ENCODE measurements at regions not wholly inside any gene's neighbourhood (a gene's known extent, or its start where the extent isn't known, plus 50 kb on each side); places are given as distances from the start of the nearest gene placed in this dataset.
A peak's percentile ranks its signal among the peaks of the same experiment; 100 is the strongest.

DNA sequence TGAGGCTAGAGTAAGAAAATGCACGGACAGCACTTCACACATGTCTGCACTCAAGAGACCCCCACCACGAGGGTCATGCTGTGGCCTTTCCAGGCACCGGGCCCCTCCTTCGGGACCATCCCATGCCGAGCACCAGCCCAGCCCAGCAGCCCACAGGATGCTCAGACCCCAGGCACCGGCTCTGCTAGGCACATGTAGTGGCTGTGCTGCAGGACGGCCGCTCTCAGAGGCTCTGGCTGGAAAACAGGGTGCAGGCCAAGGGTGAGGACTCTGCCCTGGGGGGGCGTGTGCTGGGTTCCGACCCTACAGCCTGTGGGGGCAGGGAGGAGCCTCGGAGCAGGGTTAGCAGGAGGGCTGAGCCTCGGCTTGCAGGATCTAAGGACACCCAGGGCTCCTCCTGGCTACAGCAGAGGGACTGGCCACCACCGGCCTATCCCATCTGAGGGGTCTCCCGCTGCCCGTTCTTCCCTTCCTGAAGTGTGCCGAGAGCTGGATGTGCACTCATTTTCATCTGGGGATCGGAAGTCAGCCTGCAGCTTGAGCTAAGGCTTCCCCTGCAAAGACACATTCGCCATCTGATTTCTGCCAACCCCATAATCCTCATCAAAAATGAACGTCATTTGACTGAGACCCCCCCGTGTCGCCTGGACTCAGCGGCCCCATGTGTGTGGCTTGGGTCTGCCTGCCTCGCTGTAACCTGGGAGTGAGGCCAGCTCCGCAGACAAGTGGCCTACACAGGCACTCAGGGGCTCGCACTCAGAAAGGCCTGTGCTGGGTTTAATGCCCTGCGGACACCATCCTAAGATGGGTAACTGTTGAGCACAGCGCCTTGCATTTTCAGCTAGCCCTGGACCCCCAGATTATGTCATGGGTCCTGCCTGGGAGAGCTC, 293.1 kb upstream of the FOXF1 start:
- no peak for DNase-seq (ENCODE audit: low read depth)
- TF ChIP-seq, protein P1, sequence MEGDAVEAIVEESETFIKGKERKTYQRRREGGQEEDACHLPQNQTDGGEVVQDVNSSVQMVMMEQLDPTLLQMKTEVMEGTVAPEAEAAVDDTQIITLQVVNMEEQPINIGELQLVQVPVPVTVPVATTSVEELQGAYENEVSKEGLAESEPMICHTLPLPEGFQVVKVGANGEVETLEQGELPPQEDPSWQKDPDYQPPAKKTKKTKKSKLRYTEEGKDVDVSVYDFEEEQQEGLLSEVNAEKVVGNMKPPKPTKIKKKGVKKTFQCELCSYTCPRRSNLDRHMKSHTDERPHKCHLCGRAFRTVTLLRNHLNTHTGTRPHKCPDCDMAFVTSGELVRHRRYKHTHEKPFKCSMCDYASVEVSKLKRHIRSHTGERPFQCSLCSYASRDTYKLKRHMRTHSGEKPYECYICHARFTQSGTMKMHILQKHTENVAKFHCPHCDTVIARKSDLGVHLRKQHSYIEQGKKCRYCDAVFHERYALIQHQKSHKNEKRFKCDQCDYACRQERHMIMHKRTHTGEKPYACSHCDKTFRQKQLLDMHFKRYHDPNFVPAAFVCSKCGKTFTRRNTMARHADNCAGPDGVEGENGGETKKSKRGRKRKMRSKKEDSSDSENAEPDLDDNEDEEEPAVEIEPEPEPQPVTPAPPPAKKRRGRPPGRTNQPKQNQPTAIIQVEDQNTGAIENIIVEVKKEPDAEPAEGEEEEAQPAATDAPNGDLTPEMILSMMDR (IDR thresholded peaks at IDR 0.05; ENCODE audit: insufficient read depth, low read depth, low read length) = no peak
- no peak overlapping the region for H3K4me3 ChIP-seq (ENCODE audit: low read depth, low read length)

DNA sequence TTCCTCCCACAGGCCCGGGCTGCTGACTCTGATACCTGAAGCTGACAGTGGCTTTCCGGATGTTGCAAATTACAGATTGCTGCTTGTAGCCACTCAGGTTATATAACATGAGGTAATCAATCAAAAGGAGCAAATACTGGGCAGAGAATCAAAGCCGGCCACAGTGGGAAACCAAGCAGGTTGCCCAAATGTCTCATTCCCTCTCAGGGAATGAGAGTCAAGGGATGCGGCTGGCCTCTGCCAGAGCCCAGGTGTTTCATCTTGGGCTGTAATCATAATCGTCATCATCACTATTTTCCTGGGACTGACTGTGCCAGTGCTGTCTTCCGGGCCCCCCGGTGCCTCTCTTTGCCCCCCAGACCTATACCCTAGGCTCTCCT, 292.4 kb upstream of the FOXF1 start:
- TF ChIP-seq, protein P1 (IDR thresholded peaks at IDR 0.05; ENCODE audit: insufficient read depth, low read depth, low read length) = no peak
- H3K4me3 ChIP-seq (ENCODE audit: low read depth, low read length) = no peak overlapping the region
- no peak for DNase-seq (ENCODE audit: low read depth)

DNA sequence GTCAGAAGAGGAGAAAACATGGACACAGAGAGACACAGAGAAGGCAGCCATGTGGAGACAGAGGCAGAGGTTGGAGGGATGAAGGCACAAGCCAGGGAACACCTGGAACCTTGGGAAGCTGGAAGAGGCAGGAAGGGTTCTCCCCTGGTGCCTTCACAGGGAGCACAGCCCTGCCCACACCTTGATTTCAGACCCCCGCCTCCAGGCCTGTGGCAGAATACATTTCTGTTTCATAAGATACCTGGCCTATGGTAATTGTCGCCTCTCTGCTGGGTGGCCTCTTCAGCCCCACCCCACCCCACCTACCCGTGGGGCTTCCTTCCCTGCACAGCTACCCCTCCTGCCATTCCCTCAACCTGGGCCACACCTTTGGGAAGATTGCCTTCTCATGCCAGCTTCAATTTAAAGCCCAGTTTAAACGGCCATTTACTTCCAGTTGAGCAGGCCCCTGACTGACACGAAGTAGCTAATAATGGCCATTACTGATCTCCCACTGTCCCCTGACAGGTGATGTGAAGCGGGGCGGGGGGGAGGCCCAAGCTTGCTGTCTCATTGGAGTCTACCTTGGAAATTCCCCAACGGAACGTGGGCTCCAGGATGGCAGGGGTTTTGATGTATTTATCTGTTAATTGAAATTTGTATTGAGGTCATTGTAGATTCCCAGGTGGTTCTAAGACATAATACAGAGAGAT, 291.7 kb upstream of the FOXF1 start:
- TF ChIP-seq, protein P1 (IDR thresholded peaks at IDR 0.05; ENCODE audit: insufficient read depth, low read depth, low read length) = no peak
- DNase-seq (ENCODE audit: low read depth) = no peak

DNA sequence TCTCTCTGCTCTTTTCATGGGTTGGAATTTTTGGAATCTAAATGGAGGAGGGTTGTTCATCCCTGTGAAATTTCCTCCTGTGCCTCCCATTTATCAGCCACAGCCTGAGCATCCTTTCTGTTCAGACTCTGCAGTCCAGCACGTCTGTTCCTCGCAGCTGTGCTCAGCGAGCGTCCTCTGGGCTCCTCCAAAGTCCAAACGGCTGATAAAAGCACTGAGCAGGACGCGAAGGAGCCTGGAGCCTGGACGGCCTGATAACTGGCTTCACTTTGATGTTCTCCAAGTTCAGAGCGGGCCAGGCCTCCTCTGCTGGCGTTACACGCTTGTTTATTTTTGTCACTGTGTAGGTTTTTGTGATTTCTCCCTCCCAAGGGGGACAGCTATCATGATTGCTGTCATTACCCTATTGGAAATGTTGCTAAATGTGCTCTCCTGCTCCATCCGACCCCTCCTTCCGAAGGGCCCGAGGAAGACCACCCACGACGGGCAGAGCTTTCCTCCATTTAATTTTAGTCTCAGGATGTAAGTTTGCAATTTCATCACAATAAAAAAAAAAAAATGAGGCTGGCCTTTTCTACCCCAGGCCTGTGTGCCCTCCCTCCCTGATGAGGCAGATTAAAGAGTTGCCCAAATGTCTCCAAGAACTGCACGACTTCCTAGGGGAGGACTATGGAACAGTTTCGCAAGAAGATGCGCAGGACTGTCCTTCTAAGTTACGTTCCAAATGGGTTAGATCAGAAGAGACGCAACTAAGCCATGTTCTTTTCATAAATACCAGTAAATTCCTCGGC, 290.5 kb upstream of the FOXF1 start:
- DNase-seq (ENCODE audit: low read depth) = peak; percentile 90
- TF ChIP-seq, protein P1 (IDR thresholded peaks at IDR 0.05; ENCODE audit: insufficient read depth, low read depth, low read length) = no peak
- H3K4me3 ChIP-seq (ENCODE audit: low read depth, low read length) = no peak overlapping the region

More for the DNA sequence above, 291.7 kb upstream of the FOXF1 start:
- H3K4me3 ChIP-seq (ENCODE audit: low read depth, low read length) = no peak overlapping the region

DNA sequence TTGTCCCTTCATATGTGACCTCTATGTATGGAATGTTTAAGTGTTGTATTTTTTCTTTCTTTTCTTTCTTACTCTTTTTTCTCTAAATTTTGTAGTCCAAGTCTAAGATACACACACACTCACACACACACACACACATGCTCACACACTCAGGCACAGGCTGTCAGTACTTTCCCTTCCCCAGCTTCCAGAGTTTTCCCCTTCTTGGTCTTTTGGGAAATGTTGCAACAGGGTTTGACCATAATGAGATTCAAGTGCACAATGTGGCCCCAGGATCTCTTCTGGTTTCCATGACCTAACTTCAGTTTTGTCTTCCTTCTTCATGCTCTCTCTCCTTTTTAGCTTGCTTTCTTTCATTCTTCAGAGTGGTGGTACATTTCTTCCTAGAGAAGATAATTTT, 289.8 kb upstream of the FOXF1 start:
- peak; percentile 44 for DNase-seq (ENCODE audit: low read depth)
- TF ChIP-seq, protein P1 (IDR thresholded peaks at IDR 0.05; ENCODE audit: insufficient read depth, low read depth, low read length) = no peak
- H3K4me3 ChIP-seq (ENCODE audit: low read depth, low read length) = no peak overlapping the region

DNA sequence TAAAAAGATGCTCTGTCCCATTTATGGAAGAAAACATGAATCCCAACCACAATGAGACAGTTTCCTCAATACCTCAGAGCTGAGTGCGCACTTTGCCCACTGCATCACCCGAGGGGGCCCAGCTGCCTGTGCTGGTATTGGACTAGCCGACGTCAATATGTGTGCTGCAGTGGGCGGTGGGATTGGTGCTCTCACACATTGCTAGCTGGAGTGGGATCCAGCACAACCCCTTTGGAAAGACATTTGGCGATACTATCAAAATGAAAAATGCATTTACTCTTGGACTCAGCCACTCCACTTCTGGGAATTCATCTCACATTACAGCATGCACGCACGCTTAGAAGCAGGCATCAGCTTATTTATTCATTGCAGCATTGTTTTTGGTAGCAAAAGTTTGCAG, 289.2 kb upstream of the FOXF1 start:
- no peak overlapping the region for H3K4me3 ChIP-seq (ENCODE audit: low read depth, low read length)
- TF ChIP-seq, protein P1 (IDR thresholded peaks at IDR 0.05; ENCODE audit: insufficient read depth, low read depth, low read length) = no peak
- no peak for DNase-seq (ENCODE audit: low read depth)

Measured in fibroblast of villous mesenchyme (primary cell).